ENCODE measurements at regions not wholly inside any gene's neighbourhood (a gene's known extent, or its start where the extent isn't known, plus 50 kb on each side); places are given as distances from the start of the nearest gene placed in this dataset.

DNA sequence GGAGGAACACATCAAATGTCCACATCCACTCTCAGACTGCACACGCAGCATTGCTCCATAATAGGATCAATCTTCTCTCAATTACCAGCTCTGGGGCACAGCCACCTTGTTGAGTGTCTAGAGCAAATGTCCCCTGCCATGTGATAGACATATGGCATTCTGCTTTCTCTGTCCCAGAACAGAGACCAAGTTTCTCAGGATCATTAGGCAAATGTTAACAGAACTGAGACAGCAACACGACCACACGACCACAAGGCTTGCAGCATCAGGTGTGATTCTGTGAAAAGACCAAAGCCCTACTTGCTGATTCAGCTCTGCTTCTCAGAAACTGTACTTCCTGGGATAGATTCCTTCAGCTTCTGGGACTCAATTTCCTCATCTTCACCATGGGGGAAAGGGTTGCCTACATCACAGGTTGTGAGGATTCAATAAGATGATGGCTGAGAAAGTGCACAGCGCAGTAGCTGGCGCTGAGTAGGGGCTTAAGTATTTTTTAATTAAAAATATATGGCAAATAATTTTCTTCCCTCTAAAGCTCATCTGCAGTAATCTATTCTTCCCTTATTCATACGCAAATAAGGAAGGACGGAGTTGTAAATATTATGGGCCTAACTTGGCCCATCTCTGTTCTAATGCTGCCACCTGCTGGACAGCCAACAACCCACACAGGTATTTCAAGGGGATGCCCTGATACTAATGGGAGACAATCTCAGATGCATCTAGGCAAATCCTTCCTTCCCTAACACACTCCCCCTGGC, 54.3 kb upstream of the USP47 start:
- TF ChIP-seq, protein P1, sequence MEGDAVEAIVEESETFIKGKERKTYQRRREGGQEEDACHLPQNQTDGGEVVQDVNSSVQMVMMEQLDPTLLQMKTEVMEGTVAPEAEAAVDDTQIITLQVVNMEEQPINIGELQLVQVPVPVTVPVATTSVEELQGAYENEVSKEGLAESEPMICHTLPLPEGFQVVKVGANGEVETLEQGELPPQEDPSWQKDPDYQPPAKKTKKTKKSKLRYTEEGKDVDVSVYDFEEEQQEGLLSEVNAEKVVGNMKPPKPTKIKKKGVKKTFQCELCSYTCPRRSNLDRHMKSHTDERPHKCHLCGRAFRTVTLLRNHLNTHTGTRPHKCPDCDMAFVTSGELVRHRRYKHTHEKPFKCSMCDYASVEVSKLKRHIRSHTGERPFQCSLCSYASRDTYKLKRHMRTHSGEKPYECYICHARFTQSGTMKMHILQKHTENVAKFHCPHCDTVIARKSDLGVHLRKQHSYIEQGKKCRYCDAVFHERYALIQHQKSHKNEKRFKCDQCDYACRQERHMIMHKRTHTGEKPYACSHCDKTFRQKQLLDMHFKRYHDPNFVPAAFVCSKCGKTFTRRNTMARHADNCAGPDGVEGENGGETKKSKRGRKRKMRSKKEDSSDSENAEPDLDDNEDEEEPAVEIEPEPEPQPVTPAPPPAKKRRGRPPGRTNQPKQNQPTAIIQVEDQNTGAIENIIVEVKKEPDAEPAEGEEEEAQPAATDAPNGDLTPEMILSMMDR (optimal IDR thresholded peaks at IDR 0.05 in 1 of 3, IDR thresholded peaks at IDR 0.05 in 1 of 3, conservative IDR thresholded peaks at IDR 0.05 in 1 of 3; ENCODE audit: extremely low read depth in 1 of 3, insufficient read depth in 2 of 3, low read length in 3 of 3) = peak; percentile 70 to 88 (median 81)
- TF ChIP-seq EZH2 (IDR thresholded peaks at IDR 0.05; ENCODE audit: low read length) = no peak
